Spleen (tissue), 11 donors: ENCODE measurements at regions not wholly inside any gene's neighbourhood (a gene's known extent, or its start where the extent isn't known, plus 50 kb on each side); places are given as distances from the start of the nearest gene placed in this dataset.

Experiments used
- DNase-seq: peaks from one replicate; pipeline ENCODE4 v3.0.0-alpha.2; 2020
- H3K27ac ChIP-seq, 8 donors: fragments of 200-600 bp; sonication (generic) in 7 of 8; 1 replicate in 4 of 8; 2 replicates in 4 of 8; pipeline versions ENCODE4 v1.5.0 to v1.8.0; 2016 to 2021; ENCODE audit warnings: inconsistent platforms in 4 of 8, mild to moderate bottlenecking in 4 of 8, moderate library complexity in 1 of 8
- H3K27me3 ChIP-seq, 7 donors: fragments of 200-600 bp; sonication (generic) in 6 of 7; replicated peaks in 1 of 7; 1 replicate in 4 of 7; 2 replicates in 3 of 7; pipeline versions ENCODE4 v1.5.0 to v1.8.0; 2016 to 2021; ENCODE audit warnings: inconsistent platforms in 3 of 7, mild to moderate bottlenecking in 1 of 7
- H3K36me3 ChIP-seq, 6 donors: fragments of 200-600 bp; sonication (generic) in 5 of 6; 1 replicate in 4 of 6; 2 replicates in 2 of 6; pipeline versions ENCODE4 v1.5.0 to v1.8.0; 2016 to 2021; ENCODE audit warnings: inconsistent platforms in 2 of 6
- H3K4me1 ChIP-seq, 6 donors: fragments of 200-600 bp; sonication (generic) in 5 of 6; 1 replicate in 3 of 6; 2 replicates in 3 of 6; pipeline versions ENCODE4 v1.5.0 to v1.8.0; 2016 to 2021; ENCODE audit warnings: inconsistent platforms in 3 of 6
- H3K4me3 ChIP-seq, 8 donors: fragments of 200-600 bp; sonication (generic) in 7 of 8; 1 replicate in 4 of 8; 2 replicates in 4 of 8; pipeline versions ENCODE4 v1.5.0 to v1.8.0; 2016 to 2021; ENCODE audit warnings: inconsistent platforms in 4 of 8, mild to moderate bottlenecking in 4 of 8, moderate library complexity in 2 of 8
- H3K9me3 ChIP-seq, 8 donors: fragments of 200-600 bp; sonication (generic) in 7 of 8; 1 replicate in 4 of 8; 2 replicates in 4 of 8; pipeline versions ENCODE4 v1.5.0 to v1.8.0; 2016 to 2021; ENCODE audit warnings: inconsistent platforms in 4 of 8
- POLR2A ChIP-seq, 3 donors: fragments of 450-650 bp; IDR thresholded peaks; one replicate each; pipeline ENCODE4 v1.5.1; 2017; ENCODE audit warnings: antibody characterized with exemption in 3 of 3, mild to moderate bottlenecking in 1 of 3
- POLR2AphosphoS5 ChIP-seq, 3 donors: sonication (generic); formaldehyde crosslinking; IDR thresholded peaks; one replicate each; pipeline ENCODE4 v1.5.1; 2017; ENCODE audit warnings: antibody characterized with exemption in 3 of 3
- WGBS, 5 donors: extraction: QIAGEN DNeasy Blood & Tissue Kit in 3 of 5; methylation state at CpG; one replicate each; pipeline versions ENCODE4 v1.1.5 to v1.1.7; 2013 to 2018; 5-methylcytosine and 5-hydroxymethylcytosine counted together
- intact Hi-C: fragments of 100-400 bp; cut with DNase I; formaldehyde crosslinking; loops from one replicate; pipeline ENCODE4 v1.15.0; 2023; ENCODE audit warnings: low total_unique reads
- TF ChIP-seq, protein P1 (sequence below), 11 experiments: fragments of 200-600 bp in 7 of 11; fragments of 450-650 bp in 4 of 11; sonication (generic) in 4 of 11; IDR thresholded peaks in 8 of 11; conservative IDR thresholded peaks in 3 of 11; 1 replicate in 7 of 11; 2 replicates in 4 of 11; pipeline versions ENCODE4 v1.4.0 to v1.8.0; 2016 to 2021; ENCODE audit warnings: antibody characterized with exemption in 11 of 11, inconsistent platforms in 4 of 11, mild to moderate bottlenecking in 1 of 11
- donor health status: healthy with polysubstance abuse.
- donor health status: DM: no; HTN: no; CAD: no; lungs with moderate emphysema.
- donor health status: DM: no; HTN: no; CAD: no.
- donor health status: Bipolar disorder and iron deficiency.
- donor health status: healthy.
- donor health status: DM: no; HTN: no; CAD: no.
- donor health status: DM: yes; HTN: yes; CAD: no.

DNA sequence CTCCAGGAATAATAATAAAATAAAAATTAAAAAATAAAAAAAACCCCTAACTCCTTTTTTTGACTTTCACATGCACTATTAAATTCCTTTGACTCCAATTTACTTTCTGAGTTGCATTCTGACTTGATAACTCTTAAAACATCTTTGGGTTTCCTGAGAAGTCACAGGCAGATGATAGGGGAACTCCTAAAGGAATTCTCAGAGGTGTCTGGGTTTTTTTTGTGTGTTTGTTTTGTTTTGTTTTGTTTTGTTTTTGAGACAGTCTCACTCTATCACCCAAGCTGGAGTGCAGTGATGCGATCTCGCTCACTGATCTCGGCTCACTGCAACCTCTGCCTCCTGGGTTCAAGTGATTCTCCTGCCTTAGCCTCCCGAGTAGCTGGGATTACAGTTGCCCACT is 52.7 kb upstream of the APBB1IP start:
- no peak overlapping the region for H3K27ac ChIP-seq
- H3K27me3 ChIP-seq = no peaks in the 10 kb centered on the region
- intact Hi-C loops = no loop called here
- H3K4me3 ChIP-seq = no peak overlapping the region
- no peaks in the 10 kb centered on the region for H3K36me3 ChIP-seq
- peaks cover 0 to 9% (median 0%) of the 10 kb centered on the region in 6 donors for H3K4me1 ChIP-seq
- H3K9me3 ChIP-seq = peaks cover 0 to 11% (median 7%) of the 10 kb centered on the region in 8 donors
- TF ChIP-seq POLR2A (IDR thresholded peaks at IDR 0.05) (no peak), POLR2AphosphoS5 (IDR thresholded peaks at IDR 0.05) (no peak)
- TF ChIP-seq, protein P1, sequence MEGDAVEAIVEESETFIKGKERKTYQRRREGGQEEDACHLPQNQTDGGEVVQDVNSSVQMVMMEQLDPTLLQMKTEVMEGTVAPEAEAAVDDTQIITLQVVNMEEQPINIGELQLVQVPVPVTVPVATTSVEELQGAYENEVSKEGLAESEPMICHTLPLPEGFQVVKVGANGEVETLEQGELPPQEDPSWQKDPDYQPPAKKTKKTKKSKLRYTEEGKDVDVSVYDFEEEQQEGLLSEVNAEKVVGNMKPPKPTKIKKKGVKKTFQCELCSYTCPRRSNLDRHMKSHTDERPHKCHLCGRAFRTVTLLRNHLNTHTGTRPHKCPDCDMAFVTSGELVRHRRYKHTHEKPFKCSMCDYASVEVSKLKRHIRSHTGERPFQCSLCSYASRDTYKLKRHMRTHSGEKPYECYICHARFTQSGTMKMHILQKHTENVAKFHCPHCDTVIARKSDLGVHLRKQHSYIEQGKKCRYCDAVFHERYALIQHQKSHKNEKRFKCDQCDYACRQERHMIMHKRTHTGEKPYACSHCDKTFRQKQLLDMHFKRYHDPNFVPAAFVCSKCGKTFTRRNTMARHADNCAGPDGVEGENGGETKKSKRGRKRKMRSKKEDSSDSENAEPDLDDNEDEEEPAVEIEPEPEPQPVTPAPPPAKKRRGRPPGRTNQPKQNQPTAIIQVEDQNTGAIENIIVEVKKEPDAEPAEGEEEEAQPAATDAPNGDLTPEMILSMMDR (IDR thresholded peaks at IDR 0.05 in 8 of 11, conservative IDR thresholded peaks at IDR 0.05 in 3 of 11) = no peak
- no peak for DNase-seq
- 56 to 69% (median 65%) methylated on average over 4 of the region's 4 CpGs for WGBS, 5 donors

DNA sequence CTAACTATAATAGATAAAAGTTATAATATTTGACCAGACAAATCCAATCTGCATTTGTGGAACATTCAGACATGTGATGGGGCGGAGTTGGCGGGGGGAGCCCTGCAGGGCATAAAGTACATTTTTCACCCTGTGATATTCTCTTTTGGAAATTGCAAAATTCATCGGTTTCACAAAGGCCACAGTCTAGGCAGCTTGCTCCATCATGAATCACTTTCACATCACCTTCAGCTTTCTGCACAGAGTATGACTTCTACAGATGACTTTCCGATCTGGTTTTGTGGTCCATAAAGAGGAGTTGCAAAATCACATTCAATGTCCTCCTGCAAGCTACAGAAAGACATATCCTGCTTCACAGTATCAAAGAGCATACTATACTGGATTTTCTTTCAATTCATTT is 51.4 kb upstream of the APBB1IP start:
- TF ChIP-seq POLR2A (IDR thresholded peaks at IDR 0.05) = no peak
- TF ChIP-seq POLR2AphosphoS5 (IDR thresholded peaks at IDR 0.05) = peak in 1 of 3 donors; percentile 7
- no peak for DNase-seq
- Histone ChIP-seq H3K36me3 (no peaks in the 10 kb centered on the region), H3K27ac (no peak overlapping the region), H3K27me3 (peaks cover 0 to 11% (median 6%) of the 10 kb centered on the region in 7 donors), H3K4me3 (no peak overlapping the region), H3K9me3 (peaks cover 0 to 11% (median 7%) of the 10 kb centered on the region in 8 donors), H3K4me1 (peaks cover 0 to 16% (median 4%) of the 10 kb centered on the region in 6 donors)
- intact Hi-C loops = no loop called here
- 47 to 78% (median 57%) methylated on average over 4 of the region's 4 CpGs for WGBS, 5 donors
